22Rv1 (cell line): ENCODE measurements at regions not wholly inside any gene's neighbourhood (a gene's known extent, or its start where the extent isn't known, plus 50 kb on each side); places are given as distances from the start of the nearest gene placed in this dataset.

Experiments used
- ZFX ChIP-seq: fragments of 450-650 bp; IDR thresholded peaks from 2 replicates; pipeline ENCODE4 v1.6.1; 2017; ENCODE audit warnings: antibody characterized with exemption, borderline replicate concordance
- TF ChIP-seq, protein P1 (sequence below): fragments of 450-650 bp; IDR thresholded peaks from 2 replicates; pipeline ENCODE4 v1.5.1; 2017; ENCODE audit warnings: mild to moderate bottlenecking

DNA sequence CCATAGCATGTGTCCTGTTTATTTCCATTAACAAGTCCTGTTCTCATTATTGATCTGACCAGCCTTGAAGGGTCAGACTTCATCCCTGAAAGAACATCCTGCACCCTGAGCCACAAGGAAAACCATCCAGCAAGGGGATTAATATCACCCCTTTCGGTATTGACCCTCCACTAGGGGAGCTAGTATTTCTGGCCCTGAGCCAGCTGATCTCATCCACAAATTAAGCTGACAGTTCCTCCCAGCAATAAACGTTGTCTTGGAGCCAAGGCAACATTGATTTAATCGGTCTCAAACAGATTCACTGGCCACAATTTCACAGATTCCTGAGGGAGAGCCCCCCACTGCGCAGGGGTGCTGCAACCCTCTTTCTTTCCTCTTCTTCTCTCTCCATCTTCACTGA is 353.1 kb upstream of the FANCL start:
- TF ChIP-seq, protein P1, sequence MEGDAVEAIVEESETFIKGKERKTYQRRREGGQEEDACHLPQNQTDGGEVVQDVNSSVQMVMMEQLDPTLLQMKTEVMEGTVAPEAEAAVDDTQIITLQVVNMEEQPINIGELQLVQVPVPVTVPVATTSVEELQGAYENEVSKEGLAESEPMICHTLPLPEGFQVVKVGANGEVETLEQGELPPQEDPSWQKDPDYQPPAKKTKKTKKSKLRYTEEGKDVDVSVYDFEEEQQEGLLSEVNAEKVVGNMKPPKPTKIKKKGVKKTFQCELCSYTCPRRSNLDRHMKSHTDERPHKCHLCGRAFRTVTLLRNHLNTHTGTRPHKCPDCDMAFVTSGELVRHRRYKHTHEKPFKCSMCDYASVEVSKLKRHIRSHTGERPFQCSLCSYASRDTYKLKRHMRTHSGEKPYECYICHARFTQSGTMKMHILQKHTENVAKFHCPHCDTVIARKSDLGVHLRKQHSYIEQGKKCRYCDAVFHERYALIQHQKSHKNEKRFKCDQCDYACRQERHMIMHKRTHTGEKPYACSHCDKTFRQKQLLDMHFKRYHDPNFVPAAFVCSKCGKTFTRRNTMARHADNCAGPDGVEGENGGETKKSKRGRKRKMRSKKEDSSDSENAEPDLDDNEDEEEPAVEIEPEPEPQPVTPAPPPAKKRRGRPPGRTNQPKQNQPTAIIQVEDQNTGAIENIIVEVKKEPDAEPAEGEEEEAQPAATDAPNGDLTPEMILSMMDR, result no peak; the same call in 1 of the 2 replicates
- TF ChIP-seq ZFX, result no peak
